Transverse colon (tissue), 4 donors: ENCODE measurements at regions not wholly inside any gene's neighbourhood (a gene's known extent, or its start where the extent isn't known, plus 50 kb on each side); places are given as distances from the start of the nearest gene placed in this dataset.
"Not testable (repeated sequence)": the region's sequence is repeated elsewhere in the genome, so short reads cannot be mapped to it uniquely, and the experiment has no call there.

Experiments
- DNase-seq: peaks from one replicate; pipeline ENCODE4 v3.0.0-alpha.2; 2019
- H3K27ac ChIP-seq, 4 donors: fragments of 200-600 bp; sonication (generic); 2 replicates each; pipeline ENCODE4 v1.5.1; 2016 to 2018; ENCODE audit warnings: inconsistent platforms in 4 of 4
- H3K27me3 ChIP-seq: fragments of 200-600 bp; sonication (generic); 2 replicates; pipeline ENCODE4 v1.5.1; 2017; ENCODE audit warnings: inconsistent platforms
- H3K36me3 ChIP-seq, 4 donors: fragments of 200-600 bp; sonication (generic); 2 replicates each; pipeline ENCODE4 v1.5.1; 2017 to 2019; ENCODE audit warnings: inconsistent platforms in 4 of 4
- H3K4me1 ChIP-seq, 4 donors: fragments of 200-600 bp; sonication (generic); 2 replicates each; pipeline ENCODE4 v1.5.1; 2017 to 2020; ENCODE audit warnings: inconsistent platforms in 4 of 4
- H3K4me3 ChIP-seq, 4 donors: fragments of 200-600 bp; sonication (generic); 1 replicate in 1 of 4; 2 replicates in 3 of 4; pipeline versions ENCODE4 v1.5.1 to v1.6.1; 2017 to 2019; ENCODE audit warnings: inconsistent platforms in 4 of 4
- H3K9me3 ChIP-seq, 2 donors: fragments of 200-600 bp; sonication (generic); 2 replicates each; pipeline ENCODE4 v1.5.1; 2017 to 2019; ENCODE audit warnings: inconsistent platforms in 2 of 2
- EP300 ChIP-seq: sonication (generic); formaldehyde crosslinking; IDR thresholded peaks from one replicate; pipeline ENCODE4 v1.6.1; 2017; ENCODE audit warnings: antibody characterized with exemption, low read depth
- POLR2A ChIP-seq: fragments of 450-650 bp; IDR thresholded peaks from one replicate; pipeline ENCODE4 v1.6.1; 2016; ENCODE audit warnings: antibody characterized with exemption, mild to moderate bottlenecking, moderate library complexity
- POLR2AphosphoS5 ChIP-seq, 3 donors: sonication (generic); formaldehyde crosslinking; IDR thresholded peaks; one replicate each; pipeline ENCODE4 v1.6.1; 2016; ENCODE audit warnings: antibody characterized with exemption in 3 of 3
- WGBS, 2 donors: methylation state at CpG; one replicate each; pipeline ENCODE4 v1.1.5; 2018; ENCODE audit warnings: low coverage in 1 of 2; 5-methylcytosine and 5-hydroxymethylcytosine counted together
- in situ Hi-C, 4 donors: fragments of 200-750 bp; cut with MboI; loops; one replicate each; pipeline versions ENCODE4 v1.15.0 to v1.15.1; 2017; ENCODE audit warnings: low sequenced_read_pairs in 3 of 4, low pct_ligation_motif_present in 1 of 4, low pct_unique_long_range_greater_than_20kb in 1 of 4
- intact Hi-C: fragments of 100-400 bp; cut with DNase I; formaldehyde crosslinking; loops from one replicate; pipeline ENCODE4 v1.15.1; 2023; ENCODE audit warnings: low total_unique reads
- TF ChIP-seq, protein P1 (sequence below), 5 experiments: fragments of 200-600 bp in 3 of 5; fragments of 450-650 bp in 2 of 5; sonication (generic) in 3 of 5; IDR thresholded peaks; 1 replicate in 2 of 5; 2 replicates in 3 of 5; pipeline ENCODE4 v1.5.1; 2016 to 2017; ENCODE audit warnings: antibody characterized with exemption in 5 of 5, inconsistent platforms in 3 of 5, mild to moderate bottlenecking in 2 of 5, moderate library complexity in 1 of 5

DNA sequence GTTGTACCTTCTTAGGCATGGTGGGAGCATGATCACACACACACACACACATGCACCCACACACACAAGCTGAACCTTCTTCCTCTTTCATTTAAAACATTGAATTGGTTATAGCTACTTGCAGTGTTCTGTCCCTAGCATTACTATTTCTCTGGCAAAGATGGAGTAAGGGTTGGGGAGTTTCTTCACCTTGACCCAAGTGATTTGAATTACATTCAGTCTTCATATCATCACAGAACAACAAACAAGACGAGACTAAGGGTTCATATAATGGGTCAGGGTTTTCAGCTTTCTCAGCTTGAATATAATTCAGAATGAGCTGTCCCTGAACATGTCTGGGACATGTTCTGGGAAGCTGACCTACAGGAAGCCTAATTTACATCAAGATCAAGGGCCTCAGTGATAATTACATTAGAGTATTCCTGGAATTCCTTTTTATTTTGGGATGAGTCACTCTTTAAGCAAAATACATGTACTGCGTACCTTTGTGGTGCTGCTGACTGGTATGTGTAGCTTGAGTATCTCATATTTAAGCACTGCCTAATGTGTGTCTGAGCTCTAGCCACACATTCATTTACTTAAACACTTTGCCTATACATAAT, 213.5 kb upstream of the TMEM229A start:
- WGBS, 2 donors: 58 to 69% methylated on average over 2 of the region's 2 CpGs
- DNase-seq: no peak
- Histone ChIP-seq H3K4me1 (no peaks in the 10 kb centered on the region), H3K36me3 (no peaks in the 10 kb centered on the region), H3K9me3 (no peaks in the 10 kb centered on the region), H3K27ac (no peak overlapping the region), H3K27me3 (no peaks in the 10 kb centered on the region), H3K4me3 (no peak overlapping the region)
- in situ Hi-C loops: no loop called here
- TF ChIP-seq POLR2AphosphoS5 (IDR thresholded peaks at IDR 0.05): no peak
- no peak for TF ChIP-seq EP300
- TF ChIP-seq, protein P1, sequence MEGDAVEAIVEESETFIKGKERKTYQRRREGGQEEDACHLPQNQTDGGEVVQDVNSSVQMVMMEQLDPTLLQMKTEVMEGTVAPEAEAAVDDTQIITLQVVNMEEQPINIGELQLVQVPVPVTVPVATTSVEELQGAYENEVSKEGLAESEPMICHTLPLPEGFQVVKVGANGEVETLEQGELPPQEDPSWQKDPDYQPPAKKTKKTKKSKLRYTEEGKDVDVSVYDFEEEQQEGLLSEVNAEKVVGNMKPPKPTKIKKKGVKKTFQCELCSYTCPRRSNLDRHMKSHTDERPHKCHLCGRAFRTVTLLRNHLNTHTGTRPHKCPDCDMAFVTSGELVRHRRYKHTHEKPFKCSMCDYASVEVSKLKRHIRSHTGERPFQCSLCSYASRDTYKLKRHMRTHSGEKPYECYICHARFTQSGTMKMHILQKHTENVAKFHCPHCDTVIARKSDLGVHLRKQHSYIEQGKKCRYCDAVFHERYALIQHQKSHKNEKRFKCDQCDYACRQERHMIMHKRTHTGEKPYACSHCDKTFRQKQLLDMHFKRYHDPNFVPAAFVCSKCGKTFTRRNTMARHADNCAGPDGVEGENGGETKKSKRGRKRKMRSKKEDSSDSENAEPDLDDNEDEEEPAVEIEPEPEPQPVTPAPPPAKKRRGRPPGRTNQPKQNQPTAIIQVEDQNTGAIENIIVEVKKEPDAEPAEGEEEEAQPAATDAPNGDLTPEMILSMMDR (IDR thresholded peaks at IDR 0.05): no peak
- no peak for TF ChIP-seq POLR2A
- intact Hi-C loops: no loop called here

DNA sequence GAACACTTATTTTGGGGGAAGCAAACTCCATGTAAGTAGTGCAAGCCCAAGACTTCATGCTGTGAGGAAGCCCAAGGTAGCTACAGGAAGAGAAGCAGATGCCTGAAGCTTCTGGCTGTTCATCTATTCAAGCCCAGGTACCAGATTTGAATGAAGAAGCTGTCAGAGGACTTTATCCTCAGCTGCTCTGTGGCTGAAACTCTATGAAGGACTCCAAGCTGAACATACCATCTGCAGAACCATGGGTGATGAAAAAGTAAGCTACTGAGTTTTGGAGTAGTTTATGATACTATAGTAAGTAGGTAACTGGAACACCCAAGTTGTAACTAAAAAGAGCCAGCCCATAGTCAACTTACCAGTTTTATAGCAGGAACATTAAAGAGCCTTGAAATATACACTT, 211.6 kb upstream of the TMEM229A start:
- H3K9me3 ChIP-seq, H3K4me1 ChIP-seq, H3K27ac ChIP-seq, in situ Hi-C loops, intact Hi-C loops, DNase-seq, H3K4me3 ChIP-seq, H3K36me3 ChIP-seq, H3K27me3 ChIP-seq: not testable (repeated sequence)

DNA sequence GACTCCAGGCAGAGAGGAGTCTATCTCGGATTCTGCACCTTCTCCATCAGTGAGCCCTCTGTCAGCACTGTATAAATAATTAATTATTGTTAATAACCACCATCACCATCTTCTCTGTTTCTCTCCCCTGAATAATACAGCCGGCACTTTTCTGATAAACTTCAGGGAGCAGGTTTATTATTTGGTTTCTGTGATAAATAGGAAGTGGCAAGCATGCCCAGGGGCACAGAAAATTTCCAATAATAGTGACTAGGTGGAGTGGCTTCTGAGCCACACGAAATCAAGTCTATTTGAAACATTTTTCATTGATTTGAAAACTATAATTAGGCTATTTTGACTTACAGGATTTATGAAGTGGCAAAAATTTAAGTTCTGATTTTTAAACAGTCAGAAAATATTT, 186.8 kb upstream of the TMEM229A start:
- TF ChIP-seq EP300 (no peak), POLR2A (no peak), POLR2AphosphoS5 (IDR thresholded peaks at IDR 0.05) (no peak)
- TF ChIP-seq, protein P1 (IDR thresholded peaks at IDR 0.05): no peak
- H3K4me1 ChIP-seq: no peaks in the 10 kb centered on the region
- H3K27me3 ChIP-seq: no peaks in the 10 kb centered on the region
- H3K27ac ChIP-seq: no peak overlapping the region
- no peaks in the 10 kb centered on the region for H3K36me3 ChIP-seq
- 41 to 53% methylated on average over 3 of the region's 3 CpGs for WGBS, 2 donors
- intact Hi-C loops (no loop called here), in situ Hi-C loops (no loop called here)
- no peaks in the 10 kb centered on the region for H3K9me3 ChIP-seq
- no peak for DNase-seq
- no peak overlapping the region for H3K4me3 ChIP-seq

DNA sequence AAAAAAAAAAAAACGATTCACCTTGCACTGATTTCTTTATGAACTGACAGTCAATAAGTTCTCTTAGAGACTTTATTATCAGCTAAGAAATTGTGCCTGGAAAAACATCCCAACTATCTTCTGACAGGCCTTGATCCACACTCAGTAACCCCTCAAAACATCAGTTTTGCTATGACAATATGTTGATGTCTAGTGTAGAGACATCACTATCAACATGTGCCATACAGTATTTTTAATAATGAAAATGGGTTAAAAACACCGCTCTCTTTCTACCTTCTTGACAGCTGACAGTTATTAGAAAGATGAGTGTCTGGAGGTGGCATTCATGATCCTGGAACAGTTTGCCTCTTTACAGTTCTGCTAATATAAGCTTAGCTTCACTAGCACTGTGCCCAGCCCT, 175.8 kb upstream of the TMEM229A start:
- TF ChIP-seq, protein P1 (IDR thresholded peaks at IDR 0.05): no peak
- TF ChIP-seq POLR2AphosphoS5 (IDR thresholded peaks at IDR 0.05) (no peak), EP300 (no peak), POLR2A (no peak)
- Histone ChIP-seq H3K36me3 (no peaks in the 10 kb centered on the region), H3K27me3 (no peaks in the 10 kb centered on the region), H3K4me1 (no peaks in the 10 kb centered on the region), H3K27ac (no peak overlapping the region), H3K4me3 (no peak overlapping the region), H3K9me3 (no peaks in the 10 kb centered on the region)
- intact Hi-C loops (no loop called here), in situ Hi-C loops (no loop called here)
- WGBS, 2 donors: 48 to 63% methylated on average over 2 of the region's 2 CpGs
- no peak for DNase-seq

DNA sequence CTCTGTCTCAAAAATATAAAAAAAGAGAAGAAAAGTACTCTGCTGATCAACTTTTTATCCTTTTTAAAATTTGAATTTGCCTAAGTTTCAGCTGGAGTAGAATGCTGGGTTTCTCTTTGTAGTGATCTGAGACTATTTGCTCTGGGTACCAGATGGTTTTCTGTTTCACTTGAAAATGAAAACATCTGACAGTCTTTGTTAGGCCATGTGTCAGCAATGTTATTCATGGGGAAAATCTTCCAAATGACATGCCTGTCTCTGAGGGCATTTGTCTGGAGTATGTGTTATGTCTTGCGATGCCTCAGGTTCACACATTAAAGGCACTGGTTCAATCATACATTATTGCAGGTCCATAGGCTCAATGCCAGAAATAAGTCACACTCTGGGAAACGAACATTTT, 175.3 kb upstream of the TMEM229A start:
- intact Hi-C loops: no loop called here
- no peaks in the 10 kb centered on the region for H3K27me3 ChIP-seq
- DNase-seq: no peak
- no peak overlapping the region for H3K4me3 ChIP-seq
- H3K36me3 ChIP-seq: no peaks in the 10 kb centered on the region
- H3K9me3 ChIP-seq: no peaks in the 10 kb centered on the region
- WGBS, 2 donors: 58 to 59% methylated on average over 2 of the region's 2 CpGs
- H3K27ac ChIP-seq: no peak overlapping the region
- TF ChIP-seq EP300: no peak
- no peak for TF ChIP-seq POLR2AphosphoS5 (IDR thresholded peaks at IDR 0.05)
- TF ChIP-seq, protein P1 (IDR thresholded peaks at IDR 0.05): no peak
- no peak for TF ChIP-seq POLR2A
- in situ Hi-C loops: no loop called here
- H3K4me1 ChIP-seq: no peaks in the 10 kb centered on the region
